ENCODE measurements at regions not wholly inside any gene's neighbourhood (a gene's known extent, or its start where the extent isn't known, plus 50 kb on each side); places are given as distances from the start of the nearest gene placed in this dataset.

DNA sequence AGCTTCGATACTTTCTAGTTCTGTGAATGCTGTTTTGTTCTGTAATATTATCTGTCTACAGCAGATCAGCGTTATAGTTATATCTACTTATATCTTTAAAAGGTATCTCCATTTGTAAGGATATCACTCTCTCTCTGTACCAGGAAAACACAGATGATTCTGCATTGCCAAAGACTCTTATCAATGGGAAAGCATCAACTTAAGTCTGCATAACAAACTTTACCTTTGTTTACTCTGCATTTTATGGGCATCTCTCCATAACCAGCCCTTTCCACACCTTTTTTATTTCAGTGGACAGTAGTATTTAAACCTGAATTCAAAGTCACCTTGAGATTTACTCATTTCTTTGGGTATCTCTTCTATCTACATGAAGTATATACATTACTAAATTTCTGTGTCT lies 238.7 kb upstream of the GRM7 start:
- Mint-ChIP-seq H3K4me3 (no peak overlapping the region), H3K9me3 (peaks cover 4% of the 10 kb centered on the region), H3K27me3 (ENCODE audit: low read depth) (no peaks in the 10 kb centered on the region), H3K4me1 (no peaks in the 10 kb centered on the region), H3K36me3 (ENCODE audit: low read depth) (no peaks in the 10 kb centered on the region), H3K27ac (ENCODE audit: unreplicated experiment) (no peak overlapping the region)
- no peak for DNase-seq (ENCODE audit: low read depth, low spot score)
- TF ChIP-seq, protein P1, sequence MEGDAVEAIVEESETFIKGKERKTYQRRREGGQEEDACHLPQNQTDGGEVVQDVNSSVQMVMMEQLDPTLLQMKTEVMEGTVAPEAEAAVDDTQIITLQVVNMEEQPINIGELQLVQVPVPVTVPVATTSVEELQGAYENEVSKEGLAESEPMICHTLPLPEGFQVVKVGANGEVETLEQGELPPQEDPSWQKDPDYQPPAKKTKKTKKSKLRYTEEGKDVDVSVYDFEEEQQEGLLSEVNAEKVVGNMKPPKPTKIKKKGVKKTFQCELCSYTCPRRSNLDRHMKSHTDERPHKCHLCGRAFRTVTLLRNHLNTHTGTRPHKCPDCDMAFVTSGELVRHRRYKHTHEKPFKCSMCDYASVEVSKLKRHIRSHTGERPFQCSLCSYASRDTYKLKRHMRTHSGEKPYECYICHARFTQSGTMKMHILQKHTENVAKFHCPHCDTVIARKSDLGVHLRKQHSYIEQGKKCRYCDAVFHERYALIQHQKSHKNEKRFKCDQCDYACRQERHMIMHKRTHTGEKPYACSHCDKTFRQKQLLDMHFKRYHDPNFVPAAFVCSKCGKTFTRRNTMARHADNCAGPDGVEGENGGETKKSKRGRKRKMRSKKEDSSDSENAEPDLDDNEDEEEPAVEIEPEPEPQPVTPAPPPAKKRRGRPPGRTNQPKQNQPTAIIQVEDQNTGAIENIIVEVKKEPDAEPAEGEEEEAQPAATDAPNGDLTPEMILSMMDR (conservative IDR thresholded peaks at IDR 0.05), result no peak

DNA sequence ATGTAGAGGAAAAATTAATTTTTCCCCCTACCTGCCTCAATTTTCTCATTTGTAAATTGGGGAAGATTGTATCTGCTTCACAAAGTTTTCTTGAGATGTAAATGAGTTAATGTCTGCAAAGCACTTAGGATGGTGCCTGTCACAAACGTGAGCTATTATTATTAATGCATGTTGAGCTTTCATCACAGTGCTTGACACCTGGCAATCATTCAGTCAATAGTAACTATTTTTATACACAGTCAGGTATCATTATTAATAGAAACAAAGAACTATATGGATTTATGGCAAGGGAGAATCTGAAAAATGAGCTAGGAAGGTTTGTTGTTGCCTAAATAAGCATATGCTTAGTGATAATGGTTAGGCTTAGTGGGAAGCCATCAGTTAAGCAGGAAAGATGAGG lies 238.2 kb upstream of the GRM7 start:
- no peaks in the 10 kb centered on the region for H3K36me3 Mint-ChIP-seq (ENCODE audit: low read depth)
- H3K27me3 Mint-ChIP-seq (ENCODE audit: low read depth), result no peaks in the 10 kb centered on the region
- H3K9me3 Mint-ChIP-seq, result peaks cover 3% of the 10 kb centered on the region
- no peaks in the 10 kb centered on the region for H3K4me1 Mint-ChIP-seq
- no peak for DNase-seq (ENCODE audit: low read depth, low spot score)
- no peak overlapping the region for H3K27ac Mint-ChIP-seq (ENCODE audit: unreplicated experiment)
- TF ChIP-seq, protein P1 (conservative IDR thresholded peaks at IDR 0.05), result no peak
- no peak overlapping the region for H3K4me3 Mint-ChIP-seq

DNA sequence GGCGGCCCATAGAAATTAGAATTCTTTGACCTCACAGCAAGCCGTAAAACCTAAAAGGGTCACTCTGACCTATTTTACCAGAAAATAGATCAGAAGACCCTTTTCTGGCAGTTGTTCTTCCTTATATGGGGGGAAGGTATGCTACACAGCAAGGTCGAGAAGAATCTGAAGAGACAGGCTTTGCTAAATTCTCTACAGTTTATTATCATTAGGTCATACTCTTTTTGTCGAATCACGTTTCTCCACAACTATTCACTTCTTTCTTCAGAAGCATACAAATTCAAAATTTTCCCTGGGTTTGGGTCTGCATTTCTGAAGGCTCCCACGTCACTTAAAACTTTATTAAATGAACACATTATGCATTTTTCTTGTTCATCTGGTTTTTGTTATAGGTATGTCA lies 229.5 kb upstream of the GRM7 start:
- Mint-ChIP-seq H3K36me3 (ENCODE audit: low read depth) (no peaks in the 10 kb centered on the region), H3K4me1 (peaks cover 8% of the 10 kb centered on the region), H3K9me3 (no peaks in the 10 kb centered on the region), H3K27me3 (ENCODE audit: low read depth) (no peaks in the 10 kb centered on the region), H3K27ac (ENCODE audit: unreplicated experiment) (no peak overlapping the region), H3K4me3 (no peak overlapping the region)
- TF ChIP-seq, protein P1 (conservative IDR thresholded peaks at IDR 0.05), result no peak
- DNase-seq (ENCODE audit: low read depth, low spot score), result no peak

DNA sequence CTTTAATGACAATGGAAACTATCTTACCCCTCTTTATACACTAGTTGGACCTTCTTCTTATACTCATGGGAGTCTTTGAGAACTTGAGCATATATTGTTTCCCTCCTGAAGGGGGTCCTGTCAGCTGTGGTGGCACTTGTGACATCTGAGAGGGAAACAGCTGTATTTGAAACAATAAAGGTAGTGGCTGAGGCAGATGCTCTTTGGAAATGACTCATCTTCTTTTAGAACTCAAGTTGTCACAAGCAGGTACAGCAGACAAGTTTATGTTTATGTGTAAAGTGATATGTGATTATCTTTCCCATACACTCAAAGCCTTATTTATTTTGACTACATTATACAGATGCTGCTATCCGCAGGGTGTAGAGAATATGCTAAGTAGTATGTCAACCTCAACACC lies 220.0 kb upstream of the GRM7 start:
- DNase-seq (ENCODE audit: low read depth, low spot score), result no peak
- Mint-ChIP-seq H3K36me3 (ENCODE audit: low read depth) (no peaks in the 10 kb centered on the region), H3K27ac (ENCODE audit: unreplicated experiment) (no peak overlapping the region), H3K4me3 (no peak overlapping the region), H3K4me1 (no peaks in the 10 kb centered on the region), H3K9me3 (peaks cover 2% of the 10 kb centered on the region), H3K27me3 (ENCODE audit: low read depth) (no peaks in the 10 kb centered on the region)
- TF ChIP-seq, protein P1 (conservative IDR thresholded peaks at IDR 0.05), result no peak

DNA sequence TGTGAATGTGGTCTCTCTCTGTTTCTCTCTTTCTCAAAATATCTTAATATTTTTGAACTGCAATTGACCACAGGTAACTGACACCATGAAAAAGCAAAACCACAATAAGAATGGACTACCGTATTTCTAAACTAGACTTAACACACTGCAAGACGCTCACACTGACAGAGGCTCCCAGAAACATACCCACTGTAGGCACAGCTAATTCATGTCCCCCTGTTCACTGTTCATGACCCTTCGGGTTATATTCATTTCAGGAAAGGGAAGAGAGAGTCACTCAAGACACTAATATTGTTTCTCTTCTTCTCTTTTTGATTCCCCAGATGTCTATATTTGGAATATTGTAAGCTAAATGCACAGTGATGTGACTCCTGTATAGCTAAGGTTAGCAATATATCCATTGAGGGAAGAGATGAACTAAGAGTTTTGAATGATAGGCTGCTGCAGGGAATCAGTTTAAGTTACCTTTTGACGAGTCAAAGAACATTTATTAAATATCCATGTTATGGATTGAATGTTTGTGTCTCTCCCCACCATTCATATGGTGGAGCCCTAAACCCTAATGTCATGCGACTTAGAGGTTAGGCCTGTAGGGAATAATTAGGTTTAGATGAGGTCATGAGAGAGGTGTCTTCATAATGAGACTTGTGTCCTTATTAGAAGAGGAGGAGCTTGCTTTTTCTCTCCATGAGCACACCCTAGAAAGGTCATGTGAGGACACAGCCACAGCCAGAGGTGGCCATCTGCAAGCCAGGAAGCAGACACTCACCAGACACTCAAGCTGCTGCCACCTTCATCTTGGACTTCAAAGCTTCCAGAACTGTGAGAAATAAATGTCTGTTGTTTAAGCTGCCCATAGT lies 216.6 kb upstream of the GRM7 start:
- DNase-seq (ENCODE audit: low read depth, low spot score), result no peak
- H3K36me3 Mint-ChIP-seq (ENCODE audit: low read depth), result no peaks in the 10 kb centered on the region
- TF ChIP-seq, protein P1 (conservative IDR thresholded peaks at IDR 0.05), result no peak
- peaks cover 2% of the 10 kb centered on the region for H3K9me3 Mint-ChIP-seq
- peaks cover 21% of the 10 kb centered on the region for H3K4me1 Mint-ChIP-seq
- no peak overlapping the region for H3K4me3 Mint-ChIP-seq
- H3K27me3 Mint-ChIP-seq (ENCODE audit: low read depth), result no peaks in the 10 kb centered on the region
- no peak overlapping the region for H3K27ac Mint-ChIP-seq (ENCODE audit: unreplicated experiment)

All from neural crest cell (in vitro differentiated cells).